Thoracic aorta (tissue), 2 donors: ENCODE measurements at regions not wholly inside any gene's neighbourhood (a gene's known extent, or its start where the extent isn't known, plus 50 kb on each side); places are given as distances from the start of the nearest gene placed in this dataset.

Source experiments
- ATAC-seq: fragments of 150-250 bp; one replicate; pipeline ENCODE4 v1.8.0; 2017; ENCODE audit warnings: low read depth; ENCODE audit not compliant: insufficient number of reproducible peaks, low FRiP score
- DNase-seq: peaks from one replicate; pipeline ENCODE4 v3.0.0-alpha.2; 2020; ENCODE audit warnings: low spot score
- H3K27ac ChIP-seq, 2 donors: fragments of 200-600 bp; sonication (generic); 1 replicate in 1 of 2; 2 replicates in 1 of 2; pipeline ENCODE4 v1.5.1; 2016; ENCODE audit warnings: mild to moderate bottlenecking in 2 of 2, moderate library complexity in 2 of 2
- H3K27me3 ChIP-seq: fragments of 200-600 bp; sonication (generic); replicated peaks from 2 replicates; pipeline ENCODE4 v1.6.0; 2016; ENCODE audit warnings: mild to moderate bottlenecking; ENCODE audit not compliant: insufficient read depth
- H3K36me3 ChIP-seq: fragments of 200-600 bp; sonication (generic); one replicate; pipeline ENCODE4 v1.5.1; 2016
- H3K4me1 ChIP-seq, 2 donors: fragments of 200-600 bp; sonication (generic); 1 replicate in 1 of 2; 2 replicates in 1 of 2; pipeline versions ENCODE4 v1.5.1 to v1.6.0; 2016; ENCODE audit warnings: low read depth in 2 of 2, mild to moderate bottlenecking in 1 of 2; ENCODE audit not compliant: control insufficient read depth in 1 of 2
- H3K4me3 ChIP-seq: fragments of 200-600 bp; sonication (generic); 2 replicates; pipeline ENCODE4 v1.5.1; 2016; ENCODE audit warnings: mild to moderate bottlenecking
- H3K9me3 ChIP-seq: fragments of 200-600 bp; sonication (generic); 2 replicates; pipeline ENCODE4 v1.5.1; 2016
- TF ChIP-seq, protein P1 (sequence below): fragments of 200-600 bp; sonication (generic); IDR thresholded peaks from one replicate; pipeline ENCODE4 v1.5.1; 2019; ENCODE audit warnings: antibody characterized with exemption

DNA sequence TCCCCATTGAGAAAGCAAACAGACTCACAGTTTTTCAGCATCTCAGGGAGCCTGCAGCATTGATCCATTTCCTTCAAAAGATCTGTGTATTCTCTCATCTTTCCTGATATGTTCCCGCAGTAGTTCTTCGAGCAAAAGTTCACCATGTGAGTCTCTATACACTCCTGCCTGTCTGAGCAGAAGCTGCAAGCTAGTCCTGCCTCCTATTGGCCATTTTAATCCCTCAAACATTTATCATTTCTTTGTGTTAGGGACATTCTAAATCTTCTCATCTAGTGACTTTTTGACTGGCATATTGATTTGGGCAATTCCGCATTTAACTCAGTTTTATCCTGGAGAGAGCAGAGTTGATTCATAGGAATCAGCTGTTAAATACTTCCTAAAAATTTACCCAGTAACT is 660.4 kb upstream of the KLF12 start:
- no peak overlapping the region for H3K27ac ChIP-seq
- ATAC-seq (no peak), DNase-seq (no peak)
- TF ChIP-seq, protein P1, sequence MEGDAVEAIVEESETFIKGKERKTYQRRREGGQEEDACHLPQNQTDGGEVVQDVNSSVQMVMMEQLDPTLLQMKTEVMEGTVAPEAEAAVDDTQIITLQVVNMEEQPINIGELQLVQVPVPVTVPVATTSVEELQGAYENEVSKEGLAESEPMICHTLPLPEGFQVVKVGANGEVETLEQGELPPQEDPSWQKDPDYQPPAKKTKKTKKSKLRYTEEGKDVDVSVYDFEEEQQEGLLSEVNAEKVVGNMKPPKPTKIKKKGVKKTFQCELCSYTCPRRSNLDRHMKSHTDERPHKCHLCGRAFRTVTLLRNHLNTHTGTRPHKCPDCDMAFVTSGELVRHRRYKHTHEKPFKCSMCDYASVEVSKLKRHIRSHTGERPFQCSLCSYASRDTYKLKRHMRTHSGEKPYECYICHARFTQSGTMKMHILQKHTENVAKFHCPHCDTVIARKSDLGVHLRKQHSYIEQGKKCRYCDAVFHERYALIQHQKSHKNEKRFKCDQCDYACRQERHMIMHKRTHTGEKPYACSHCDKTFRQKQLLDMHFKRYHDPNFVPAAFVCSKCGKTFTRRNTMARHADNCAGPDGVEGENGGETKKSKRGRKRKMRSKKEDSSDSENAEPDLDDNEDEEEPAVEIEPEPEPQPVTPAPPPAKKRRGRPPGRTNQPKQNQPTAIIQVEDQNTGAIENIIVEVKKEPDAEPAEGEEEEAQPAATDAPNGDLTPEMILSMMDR, result no peak
- H3K4me3 ChIP-seq, result no peak overlapping the region
- no peaks in the 10 kb centered on the region for H3K4me1 ChIP-seq
- H3K36me3 ChIP-seq, result no peaks in the 10 kb centered on the region
- H3K27me3 ChIP-seq, result no peaks in the 10 kb centered on the region
- H3K9me3 ChIP-seq, result no peaks in the 10 kb centered on the region

DNA sequence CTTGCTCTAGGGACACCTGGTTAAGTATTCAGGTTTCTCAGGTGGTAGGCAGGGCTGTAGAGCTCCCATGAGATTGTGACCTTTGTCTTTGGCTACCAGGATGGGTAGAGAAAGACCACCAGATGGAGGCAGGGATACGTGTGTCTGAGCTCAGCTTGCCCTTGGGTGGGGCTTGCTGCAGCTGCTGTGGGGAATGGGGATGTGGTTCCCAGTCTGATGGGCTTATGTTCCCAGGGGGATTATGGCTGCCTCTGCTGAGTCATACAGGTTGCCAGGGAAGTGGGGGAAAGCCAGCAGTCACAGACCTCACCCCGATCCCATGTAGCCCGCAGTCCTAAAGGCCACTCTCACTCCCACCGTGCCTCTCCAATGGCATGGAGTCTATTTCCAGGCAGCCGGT is 659.9 kb upstream of the KLF12 start:
- Histone ChIP-seq H3K27ac (no peak overlapping the region), H3K27me3 (no peaks in the 10 kb centered on the region), H3K4me1 (no peaks in the 10 kb centered on the region), H3K36me3 (no peaks in the 10 kb centered on the region), H3K4me3 (no peak overlapping the region), H3K9me3 (no peaks in the 10 kb centered on the region)
- TF ChIP-seq, protein P1, result no peak
- DNase-seq (no peak), ATAC-seq (no peak)

DNA sequence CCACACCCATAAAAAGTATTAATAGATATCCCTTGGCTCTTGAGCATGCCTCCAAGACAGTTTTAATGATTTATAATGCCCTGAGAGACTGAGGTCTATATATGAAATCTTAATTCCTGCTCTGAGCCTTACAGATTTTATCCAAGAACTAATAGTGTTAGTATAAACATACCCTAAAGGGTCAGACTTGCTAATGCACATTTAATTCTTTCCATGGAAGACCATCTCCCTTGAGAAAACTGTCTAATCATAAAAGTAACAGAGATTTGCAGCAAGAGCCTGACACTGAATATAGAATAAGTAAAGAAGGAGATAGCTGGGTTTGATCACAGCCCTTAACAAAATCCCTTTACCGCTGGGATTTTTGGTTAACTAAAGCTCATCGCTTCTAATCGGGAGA is 650.8 kb upstream of the KLF12 start:
- DNase-seq (no peak), ATAC-seq (no peak)
- H3K27me3 ChIP-seq, result no peaks in the 10 kb centered on the region

DNA sequence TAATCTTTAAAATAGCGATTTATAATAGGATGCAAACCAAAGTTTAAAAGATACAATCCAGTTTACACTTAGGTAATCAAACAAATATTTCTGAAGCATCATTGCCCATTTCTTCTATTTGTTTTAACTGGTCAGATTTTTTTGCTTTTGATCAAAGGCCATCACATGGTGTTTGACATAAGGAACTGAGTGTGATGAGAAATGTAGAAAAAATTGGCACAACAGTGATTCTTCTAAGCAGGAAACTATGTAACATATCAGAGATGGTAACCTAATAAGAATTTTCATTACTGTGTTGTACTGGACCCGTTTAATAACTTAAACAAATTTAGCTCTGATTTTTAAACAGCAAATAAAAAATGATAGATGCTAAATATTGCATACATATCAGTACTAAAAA is 644.7 kb upstream of the KLF12 start:
- Histone ChIP-seq H3K27ac (no peak overlapping the region), H3K27me3 (no peaks in the 10 kb centered on the region), H3K36me3 (no peaks in the 10 kb centered on the region), H3K4me3 (no peak overlapping the region), H3K9me3 (no peaks in the 10 kb centered on the region), H3K4me1 (no peaks in the 10 kb centered on the region)
- no peak for DNase-seq
- TF ChIP-seq, protein P1, result no peak
- no peak for ATAC-seq

More for the DNA sequence above, 650.8 kb upstream of the KLF12 start:
- TF ChIP-seq, protein P1, result no peak
- Histone ChIP-seq H3K27ac (no peak overlapping the region), H3K4me3 (no peak overlapping the region), H3K36me3 (no peaks in the 10 kb centered on the region), H3K4me1 (no peaks in the 10 kb centered on the region), H3K9me3 (no peaks in the 10 kb centered on the region)

DNA sequence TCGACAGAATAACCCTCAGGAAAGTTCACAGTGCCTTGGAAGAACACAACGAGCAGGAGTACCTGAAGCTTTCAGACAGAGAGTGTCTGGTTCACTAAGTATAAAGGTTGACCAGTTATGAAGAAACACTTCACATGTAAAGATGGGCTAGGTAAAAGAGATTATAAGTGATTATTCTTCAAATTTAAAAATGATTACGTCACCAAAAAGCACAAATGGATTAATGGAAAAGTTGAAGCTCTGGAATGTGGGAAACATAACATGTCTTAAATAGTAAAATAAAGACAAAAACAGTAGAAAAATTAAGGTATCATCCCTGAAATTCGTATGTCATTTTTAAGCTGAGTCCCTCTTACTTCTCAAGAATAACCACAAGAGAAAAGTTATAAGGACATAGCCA is 643.9 kb upstream of the KLF12 start:
- H3K9me3 ChIP-seq, result no peaks in the 10 kb centered on the region
- H3K4me3 ChIP-seq, result no peak overlapping the region
- H3K27me3 ChIP-seq, result no peaks in the 10 kb centered on the region
- ATAC-seq (no peak), DNase-seq (no peak)
- TF ChIP-seq, protein P1, result no peak
- no peaks in the 10 kb centered on the region for H3K36me3 ChIP-seq
- H3K4me1 ChIP-seq, result no peaks in the 10 kb centered on the region
- H3K27ac ChIP-seq, result no peak overlapping the region
